ENCODE measurements at regions not wholly inside any gene's neighbourhood (a gene's known extent, or its start where the extent isn't known, plus 50 kb on each side); places are given as distances from the start of the nearest gene placed in this dataset.

DNA sequence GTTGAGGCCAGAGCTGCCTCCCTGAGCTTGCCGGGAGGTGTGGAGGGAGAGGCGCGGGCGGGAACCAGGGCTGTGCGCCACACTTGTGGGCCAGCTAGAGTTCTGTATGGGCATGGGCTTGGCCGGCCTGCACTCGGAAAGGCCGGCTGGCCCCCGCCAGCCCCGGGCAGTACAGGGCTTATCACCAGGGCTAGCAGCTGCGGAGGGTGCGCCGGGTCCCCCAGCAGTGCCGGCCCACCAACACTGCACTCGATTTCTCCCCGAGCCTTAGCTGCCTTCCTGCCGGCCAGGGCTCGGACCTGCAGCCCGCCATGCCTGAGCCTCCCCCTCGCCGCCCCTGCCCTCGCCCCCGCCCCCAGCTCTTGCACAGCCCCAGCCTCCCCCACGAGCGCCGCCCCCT is 472.7 kb downstream of the TFAP2A start:
- DNase-seq: no peak

DNA sequence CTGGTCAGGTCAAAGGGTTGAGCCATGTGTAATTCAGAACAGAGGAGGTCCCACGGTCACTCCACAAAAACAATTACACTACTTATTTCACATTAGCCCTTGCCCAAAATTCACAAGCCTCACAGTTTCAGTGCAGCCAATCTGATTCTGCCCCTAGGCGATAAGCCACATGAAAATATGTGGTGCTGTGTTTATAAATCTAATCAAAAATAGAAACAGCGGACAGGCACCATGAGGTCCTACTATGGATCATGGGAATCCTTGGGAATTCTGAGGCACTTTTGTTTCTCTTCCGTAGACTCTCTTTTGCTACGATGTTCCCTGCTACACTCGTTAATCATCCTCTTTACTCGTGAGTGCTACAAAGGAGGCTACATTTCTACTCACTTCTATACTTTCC is 476.1 kb downstream of the TFAP2A start:
- no peak for DNase-seq

DNA sequence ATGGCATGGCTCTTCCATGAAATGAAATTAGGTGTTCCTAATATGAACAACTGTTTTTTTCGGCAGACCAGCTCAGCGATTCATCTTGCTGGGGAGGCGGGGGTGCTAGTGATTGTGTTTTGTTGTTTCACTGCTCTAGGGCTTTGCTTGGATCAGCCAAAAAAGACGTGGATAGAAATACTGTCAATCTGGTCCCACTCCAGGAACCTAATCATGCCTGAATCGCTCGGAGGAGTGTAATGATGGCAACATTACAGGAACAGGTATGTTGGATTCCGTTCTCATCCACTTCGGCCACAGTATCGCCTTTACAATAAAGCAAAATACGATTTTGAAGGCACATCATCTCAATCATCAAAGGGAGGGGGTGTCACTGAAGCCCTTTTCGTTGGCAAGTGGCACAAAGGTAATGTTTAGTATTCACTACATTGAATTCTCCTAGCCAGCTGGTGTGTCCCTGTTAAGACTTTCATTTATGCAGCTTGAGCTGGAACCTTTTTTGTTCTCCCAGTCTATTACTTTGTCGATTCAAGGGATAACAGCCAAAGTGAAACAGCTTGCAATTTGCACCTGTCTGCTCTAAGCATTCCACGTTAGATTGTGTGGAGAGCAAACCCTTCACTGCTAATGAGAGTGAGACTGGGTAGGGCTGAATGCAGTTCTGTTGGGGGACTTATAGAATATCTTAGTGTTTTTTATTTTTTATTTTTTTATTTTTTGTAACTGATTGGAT is 477.7 kb downstream of the TFAP2A start:
- no peak for DNase-seq

DNA sequence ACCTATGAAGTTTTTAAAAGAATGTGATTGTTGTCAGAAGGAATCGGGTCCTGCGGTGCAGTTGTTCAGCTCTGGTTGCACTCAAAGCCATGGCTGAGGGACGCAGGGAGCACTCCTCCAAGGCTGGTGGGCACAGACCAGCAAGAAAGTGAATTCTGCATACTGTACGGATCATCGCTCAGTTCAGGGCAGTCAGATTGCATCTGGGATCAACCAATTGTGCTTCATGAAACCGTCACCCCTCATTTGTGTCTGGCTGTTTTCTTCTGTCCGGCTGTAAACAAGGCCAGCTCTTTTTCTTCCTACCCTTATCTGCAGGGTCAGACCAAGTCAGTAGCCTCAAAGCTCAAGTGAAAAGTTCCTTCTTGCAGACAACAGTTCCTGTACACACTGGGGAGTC is 478.3 kb downstream of the TFAP2A start:
- DNase-seq: no peak

DNA sequence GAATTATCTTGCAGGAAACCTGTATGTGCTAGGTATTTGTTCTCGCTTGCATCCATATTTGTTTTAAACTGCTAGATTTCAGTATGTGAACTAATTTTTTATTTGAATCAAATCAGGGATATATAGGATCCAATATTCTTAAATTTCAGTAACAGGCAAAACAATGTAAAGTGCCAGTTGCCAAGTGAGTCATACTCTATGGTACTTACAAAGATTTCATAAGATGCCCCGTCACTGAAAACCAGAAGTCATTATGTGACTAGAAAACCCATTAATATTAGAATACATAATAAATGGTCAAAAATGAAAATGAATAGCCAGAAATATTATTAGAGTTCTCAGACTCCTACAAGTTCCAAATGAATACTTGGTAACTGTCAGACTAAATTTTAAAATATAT is 481.2 kb downstream of the TFAP2A start:
- no peak for DNase-seq

DNA sequence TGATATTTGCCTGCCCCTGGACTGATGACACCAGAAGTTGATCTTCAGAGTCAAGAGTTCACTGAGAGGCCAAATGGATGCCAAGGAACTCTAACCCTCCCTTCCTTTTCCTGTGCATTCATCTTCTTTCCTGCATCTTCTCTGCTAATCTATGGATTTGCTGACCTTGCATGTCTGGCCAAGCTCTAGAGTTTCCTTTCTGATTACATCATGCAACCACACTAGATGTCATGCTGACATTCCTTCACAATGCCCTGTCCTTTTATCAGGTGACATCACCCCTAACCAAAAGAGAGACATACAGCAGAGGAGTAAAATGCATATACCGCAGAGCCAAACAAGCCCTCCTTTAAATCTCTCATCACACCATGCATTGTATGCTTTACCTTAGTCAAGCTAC is 487.6 kb downstream of the TFAP2A start:
- DNase-seq: no peak

DNA sequence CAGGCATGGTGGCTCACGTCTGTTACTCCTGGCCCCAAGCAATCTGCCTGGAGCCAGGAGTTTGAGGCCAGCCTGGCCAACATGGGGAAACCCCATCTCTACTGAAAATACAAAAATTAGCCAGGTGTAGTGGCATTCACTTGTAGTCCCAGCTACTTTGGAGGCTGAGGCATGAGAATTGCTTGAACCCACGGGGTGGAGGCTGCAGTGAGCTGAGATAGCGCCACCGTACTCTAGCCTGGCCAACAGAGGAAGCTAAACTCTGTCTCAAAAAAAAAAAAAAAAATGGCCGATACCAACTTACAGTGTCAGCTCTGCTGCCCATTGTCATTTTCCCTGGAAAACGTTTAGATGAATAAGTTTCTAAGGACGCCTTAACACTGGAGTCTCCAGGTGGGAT is 489.9 kb downstream of the TFAP2A start:
- DNase-seq: no peak

DNA sequence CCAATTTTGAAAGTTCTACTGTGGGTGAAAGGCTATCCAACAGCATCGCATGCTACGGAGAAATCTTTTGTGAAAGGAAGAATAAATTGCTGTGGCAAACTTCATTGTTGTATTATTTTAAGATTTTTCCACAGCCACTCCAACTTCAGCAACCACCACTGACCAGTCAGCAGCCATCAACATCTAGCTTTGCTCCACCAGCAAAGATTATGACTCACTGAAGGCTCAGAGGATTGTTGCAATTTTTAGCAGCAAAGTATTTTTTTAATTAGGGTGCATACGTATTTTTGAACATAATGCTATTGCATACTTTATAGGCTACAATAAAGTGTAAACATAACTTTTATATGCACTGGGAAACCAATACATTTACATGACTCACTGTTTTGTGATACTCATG is 493.5 kb downstream of the TFAP2A start:
- no peak for DNase-seq

DNA sequence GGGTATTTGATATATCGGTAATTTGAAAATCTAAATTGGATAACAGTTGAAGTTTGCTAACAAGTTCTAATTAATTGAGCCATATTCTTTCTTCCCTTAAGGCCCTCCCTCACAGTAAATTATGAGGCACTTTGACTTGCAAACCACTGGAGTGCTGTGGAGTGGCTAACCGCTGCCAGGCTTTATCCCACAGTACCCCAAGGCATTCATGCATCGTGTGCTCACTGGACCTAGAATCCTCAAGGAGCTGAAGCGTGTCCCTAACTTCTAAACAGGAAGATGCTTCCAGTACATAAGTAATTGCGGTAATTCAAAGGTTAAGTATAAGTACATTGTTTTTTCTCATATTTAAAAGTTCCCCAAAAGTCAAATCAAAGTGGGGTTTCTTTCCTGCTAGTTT is 499.9 kb downstream of the TFAP2A start:
- DNase-seq: no peak

DNA sequence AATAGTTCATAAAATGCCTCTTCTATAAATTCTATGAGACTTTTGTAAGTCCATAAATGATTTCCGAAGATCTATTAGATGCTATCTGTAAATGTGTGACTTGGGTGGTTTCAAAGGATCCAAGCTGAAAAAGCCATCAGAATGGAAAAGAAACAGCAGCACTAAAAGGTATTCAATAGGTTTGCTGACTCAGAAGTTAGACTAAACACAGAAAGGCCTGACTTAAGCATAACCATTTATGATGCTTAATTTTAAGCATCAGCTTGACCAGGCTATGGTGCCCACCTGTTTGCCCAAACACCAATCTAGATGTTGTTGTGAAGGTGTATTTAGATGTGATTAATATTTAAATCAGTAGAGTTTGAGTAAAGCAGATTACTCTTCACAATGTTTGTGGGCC is 513.5 kb downstream of the TFAP2A start:
- DNase-seq: no peak

DNA sequence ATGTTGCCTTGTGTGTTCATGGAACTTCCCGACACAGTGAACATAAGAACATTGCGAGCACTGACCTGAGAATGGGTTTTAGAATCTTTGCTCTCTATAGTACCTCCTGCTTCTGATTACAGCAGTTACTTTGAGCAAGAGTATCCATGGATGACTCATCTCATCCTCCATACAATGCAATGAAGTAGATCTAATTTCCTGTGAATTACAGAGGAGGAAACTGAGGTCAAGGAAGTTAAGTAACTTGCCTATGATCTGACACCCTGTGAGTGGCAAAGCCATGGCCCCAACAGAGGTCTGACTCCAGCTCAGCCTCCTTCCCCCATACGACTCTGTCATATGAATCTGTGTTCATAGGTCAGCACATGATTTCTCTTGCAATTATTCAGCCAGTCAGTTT is 518.1 kb downstream of the TFAP2A start:
- DNase-seq: no peak

DNA sequence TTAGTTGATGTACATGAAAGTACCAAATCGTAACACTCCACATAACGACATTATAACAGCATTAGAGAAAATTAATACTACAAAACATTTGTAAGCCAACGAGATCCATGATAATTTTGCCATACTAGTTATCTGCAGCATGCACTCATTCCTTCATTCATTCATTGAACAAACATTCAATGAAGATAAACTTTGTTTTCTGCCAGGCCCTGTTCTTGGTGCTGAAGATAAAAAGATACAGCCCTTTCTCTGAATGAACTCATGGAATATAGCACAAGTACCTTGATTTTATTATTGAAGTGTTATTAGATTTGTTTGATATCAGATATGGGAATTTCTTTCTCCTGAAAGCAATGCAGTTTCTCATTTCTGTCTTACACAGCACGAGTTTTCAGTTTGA is 524.0 kb downstream of the TFAP2A start:
- no peak for DNase-seq

DNA sequence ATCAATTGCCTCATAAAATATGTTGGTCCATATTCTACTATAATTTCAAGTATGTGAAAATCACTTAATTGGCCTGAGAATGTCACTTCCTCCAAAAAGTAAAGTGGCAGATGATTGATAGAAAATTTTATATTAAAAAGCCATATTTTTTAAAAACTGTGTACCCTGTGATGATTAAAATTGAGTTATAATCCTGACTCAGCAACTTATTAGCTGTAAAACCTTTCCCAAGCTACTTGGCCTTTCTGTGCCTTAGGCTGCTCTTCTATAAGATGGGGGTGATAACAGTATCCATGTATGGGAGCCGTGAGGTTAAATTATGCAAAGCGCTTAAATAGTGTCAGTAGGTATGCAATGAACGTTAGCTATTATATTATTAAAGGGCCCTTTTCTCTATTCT is 524.4 kb downstream of the TFAP2A start:
- no peak for DNase-seq

DNA sequence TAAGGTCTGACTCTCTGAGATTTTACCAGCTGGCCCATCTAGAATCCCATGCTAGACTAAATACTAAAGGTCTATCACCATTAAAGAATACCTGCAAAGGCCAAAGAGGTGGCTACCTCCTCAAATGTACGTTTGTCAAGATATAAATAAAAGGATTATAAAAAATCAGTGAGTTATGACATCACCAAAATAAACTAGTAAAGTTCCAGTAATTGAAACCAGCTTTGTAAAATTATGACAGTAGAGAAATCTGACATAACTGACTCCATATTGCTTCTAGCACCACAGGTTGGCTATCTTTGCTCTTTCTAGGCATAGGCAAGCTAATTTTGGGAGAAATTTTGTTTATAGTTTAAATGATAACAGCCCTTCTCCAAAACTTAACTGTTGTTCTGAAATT is 536.3 kb downstream of the TFAP2A start:
- no peak for DNase-seq

DNA sequence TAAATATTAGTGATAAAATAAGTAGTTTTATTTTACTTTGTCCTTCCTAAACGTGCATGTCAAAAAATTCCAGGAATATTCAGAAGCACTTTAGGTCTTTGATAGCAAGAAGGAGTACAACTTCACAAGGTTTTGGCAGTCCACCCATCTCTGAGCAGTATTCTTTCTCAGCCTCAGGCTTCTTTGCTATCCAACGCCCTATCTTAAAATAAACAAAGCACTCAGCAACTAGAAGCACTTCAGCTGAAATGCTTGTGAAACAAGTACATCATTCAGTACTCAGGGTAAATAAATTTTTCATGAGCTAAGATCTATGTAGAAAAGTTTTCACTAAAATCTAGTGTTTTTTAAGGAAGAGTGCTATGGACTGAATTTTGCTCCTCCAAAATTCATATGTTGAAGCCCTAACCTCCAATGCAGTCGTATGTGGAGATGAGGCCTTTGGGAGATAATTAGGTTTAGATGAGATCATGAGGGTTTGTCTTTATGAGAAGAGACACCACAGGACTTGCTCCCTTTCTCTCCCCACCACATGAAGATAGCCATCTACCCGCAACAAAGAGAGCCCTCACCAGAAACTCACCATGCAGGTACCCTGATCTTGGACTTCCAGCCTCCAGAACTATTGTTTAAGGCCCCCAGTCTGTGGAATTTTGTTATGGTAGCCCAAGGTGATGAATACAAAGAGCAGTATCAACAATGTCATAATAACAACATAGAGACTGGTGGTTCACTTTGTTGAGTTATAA is 539.1 kb downstream of the TFAP2A start:
- DNase-seq: peak in 1 of 2 donors; percentile 2

DNA sequence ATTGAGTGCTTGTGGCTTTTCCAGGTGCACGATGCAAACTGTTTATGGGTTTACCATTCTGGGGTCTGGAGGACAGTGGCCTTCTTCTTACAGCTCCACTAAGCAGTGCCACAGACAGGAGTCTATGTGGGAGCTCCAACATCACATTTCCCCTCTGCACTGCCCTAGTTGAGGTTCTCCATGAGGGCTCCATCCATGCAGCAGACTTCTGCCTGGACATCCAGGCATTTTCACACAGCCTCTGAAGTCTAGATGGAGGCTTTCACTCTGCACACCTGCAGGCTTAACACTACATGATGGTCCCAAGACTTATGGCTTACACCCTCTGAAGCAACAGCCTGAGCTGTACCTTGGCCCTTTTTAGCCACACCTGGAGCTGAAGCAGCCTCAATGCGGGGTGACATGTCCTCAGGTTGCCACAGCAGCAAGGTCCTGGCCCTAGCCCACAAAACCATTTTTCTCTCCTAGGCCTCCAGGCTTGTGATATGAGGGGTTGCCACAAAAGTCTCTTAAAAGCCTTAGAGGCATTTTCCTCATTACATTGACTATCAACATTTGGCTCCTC is 552.2 kb downstream of the TFAP2A start:
- DNase-seq: no peak

DNA sequence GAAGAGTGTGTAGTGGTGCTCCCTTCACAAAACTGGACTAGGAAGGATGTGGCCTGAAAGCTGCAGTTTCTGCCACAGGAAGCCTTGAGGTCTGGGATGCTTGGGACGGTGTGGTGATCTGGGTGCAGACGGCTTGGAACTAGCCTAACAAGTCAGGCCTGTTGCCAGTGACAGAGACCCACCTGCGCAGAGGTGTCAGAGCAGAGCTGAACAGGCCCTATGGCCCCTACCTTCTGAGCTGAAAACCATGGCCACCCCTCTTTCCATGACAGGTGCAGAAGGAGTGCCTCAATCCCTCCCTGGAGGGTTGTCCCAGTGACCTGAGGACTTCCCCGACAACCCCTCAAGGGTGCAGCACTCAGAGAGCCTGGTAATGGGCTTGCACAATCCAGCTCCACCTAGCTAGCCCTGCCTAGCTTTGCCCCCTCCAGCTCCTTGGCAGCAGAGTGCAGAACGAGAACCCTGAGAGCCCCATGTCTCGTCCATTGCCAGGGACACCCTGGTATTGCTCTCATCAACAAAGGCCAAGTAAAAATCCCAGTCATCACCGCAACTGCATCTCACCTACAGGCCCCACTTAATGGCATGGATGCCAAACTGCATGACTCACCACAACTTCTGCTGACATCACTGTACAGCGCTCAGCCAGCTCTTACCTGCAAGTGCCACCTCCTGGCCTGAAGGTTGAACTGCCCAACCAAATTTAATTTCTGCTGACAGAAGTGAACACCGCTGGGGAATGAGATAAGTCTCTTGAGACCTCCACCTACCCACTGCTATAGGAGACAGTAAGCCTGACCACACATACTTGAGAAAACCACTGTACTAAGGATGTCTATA is 563.1 kb downstream of the TFAP2A start:
- no peak for DNase-seq

DNA sequence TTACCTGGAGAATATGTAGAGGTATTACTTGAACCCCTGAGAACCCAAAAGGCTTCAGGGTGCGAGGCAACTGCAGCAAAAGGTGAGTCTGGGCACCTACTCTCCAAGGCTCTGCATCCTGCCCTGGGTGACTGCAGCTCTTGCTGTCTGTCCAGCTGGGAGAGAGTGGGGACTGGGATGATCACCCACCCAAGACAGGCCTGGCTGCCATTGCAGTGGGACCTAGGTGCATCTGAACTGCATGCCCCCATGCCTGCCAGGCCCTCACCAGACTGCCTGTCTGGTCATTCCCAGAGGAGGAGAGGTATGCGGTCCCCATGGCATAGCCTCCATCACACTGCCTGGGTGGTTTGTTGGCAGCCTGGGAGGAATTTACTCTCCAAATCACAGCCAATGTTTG is 563.9 kb downstream of the TFAP2A start:
- no peak for DNase-seq

DNA sequence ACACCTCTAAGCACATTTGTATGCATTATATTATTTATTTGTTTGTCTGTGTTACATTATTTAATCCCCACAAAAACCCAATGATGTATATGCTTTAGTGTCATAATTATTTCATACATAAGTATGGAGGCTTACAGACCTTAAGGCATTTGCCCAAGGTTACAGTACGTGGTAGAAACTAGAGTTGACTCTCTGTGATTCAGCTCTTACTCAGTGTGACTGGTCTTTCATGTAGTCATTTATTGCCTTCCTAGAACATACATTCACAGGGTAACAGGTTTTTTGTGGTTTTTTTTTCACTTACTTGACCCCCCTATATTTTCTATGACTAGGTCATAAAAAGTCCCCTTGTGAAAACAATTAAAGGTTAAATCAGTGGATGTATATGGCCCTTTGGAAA is 566.8 kb downstream of the TFAP2A start:
- no peak for DNase-seq

DNA sequence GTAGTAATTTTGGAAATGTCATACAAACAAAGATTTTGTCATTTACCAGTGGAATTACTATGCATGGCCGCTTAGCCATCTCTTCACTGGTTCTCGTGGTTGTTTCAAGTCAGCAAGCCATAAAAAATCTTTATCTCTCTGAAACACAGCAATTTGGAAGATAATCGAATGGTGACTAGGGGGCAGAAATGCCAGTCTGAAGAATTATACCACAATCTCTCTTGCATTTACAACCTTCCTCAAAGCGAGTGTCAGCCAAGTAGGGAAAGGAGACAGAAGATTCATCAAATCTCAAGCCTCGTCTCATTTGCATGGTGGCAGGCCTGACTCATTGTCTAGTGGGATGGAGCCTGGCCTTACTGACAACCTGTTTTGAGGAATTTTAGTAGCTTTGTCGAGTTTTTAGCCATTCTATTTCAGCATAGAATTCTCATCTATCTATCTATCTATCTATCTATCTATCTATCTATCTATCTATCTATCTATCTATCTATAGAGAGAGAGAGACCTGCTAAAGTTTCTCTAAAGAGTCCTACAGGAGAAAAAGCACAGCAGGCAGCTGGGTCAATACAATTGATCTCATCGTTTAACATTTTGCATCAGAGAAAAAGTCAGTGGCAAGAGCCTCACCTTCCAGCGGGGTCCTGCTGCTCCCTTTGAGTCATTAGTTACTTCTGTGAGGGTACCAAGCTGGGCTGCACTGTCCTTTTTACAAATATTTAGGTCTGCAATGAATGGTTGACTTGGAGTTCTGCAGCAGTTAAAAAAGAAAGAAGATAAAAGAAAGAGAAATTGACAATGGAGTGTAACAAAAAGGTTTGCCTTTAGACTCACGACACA is 572.8 kb downstream of the TFAP2A start:
- no peak for DNase-seq

DNA sequence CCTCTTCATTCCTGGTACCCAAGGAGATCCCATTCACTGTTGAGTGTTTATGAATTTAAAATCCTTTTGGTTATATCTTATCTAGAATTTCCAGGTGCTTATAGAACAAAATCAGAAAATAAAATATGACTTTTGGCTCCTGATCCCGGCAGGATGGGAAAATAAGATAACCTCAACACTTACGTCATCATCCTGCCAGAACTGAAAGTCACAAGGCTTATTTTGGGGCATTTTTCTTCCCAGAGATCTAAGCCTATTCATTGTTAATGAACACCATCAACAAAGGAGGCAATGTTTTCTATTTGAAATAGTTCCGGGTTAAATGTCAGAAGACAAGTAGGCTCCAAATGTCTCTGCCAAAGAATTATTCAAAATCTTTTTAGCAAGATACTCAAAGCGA is 580.6 kb downstream of the TFAP2A start:
- no peak for DNase-seq

DNA sequence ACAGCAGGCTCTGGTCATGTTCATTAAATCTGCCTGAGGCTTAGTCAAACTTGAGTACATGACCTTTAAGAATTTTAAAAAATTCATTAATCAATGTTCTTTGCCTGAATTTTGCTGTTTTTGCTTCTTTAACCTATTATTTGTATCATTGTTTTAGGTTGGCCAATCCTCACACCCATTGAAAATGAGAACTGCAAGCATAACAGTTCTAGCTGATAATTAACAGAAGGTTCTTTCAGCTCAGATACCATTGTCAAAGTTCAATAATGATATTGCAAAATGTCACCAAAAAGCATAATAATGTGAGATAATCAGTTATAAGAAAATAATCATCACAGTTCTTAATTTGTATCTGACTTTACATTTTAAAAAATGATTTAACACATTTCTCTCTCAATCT is 583.1 kb downstream of the TFAP2A start:
- DNase-seq: no peak

Measured in right lung (tissue), 2 donors.